K562 (cell line): ENCODE measurements at regions not wholly inside any gene's neighbourhood (a gene's known extent, or its start where the extent isn't known, plus 50 kb on each side); places are given as distances from the start of the nearest gene placed in this dataset.

ENCODE experiments used
- ATAC-seq: fragments of 200-7000 bp; cut with Tn5 transposase; 3 replicates; pipeline ENCODE4 v1.9.1; 2020; ENCODE audit warnings: moderate library complexity
- BruUV-seq: library from RNA; stranded (reverse); fragments of 400-500 nt; replicated peaks from 2 replicates; lab custom pipeline; 2021; lab: Mats Ljungman, UMichigan
- CTCF ChIA-PET: fragments of 300-600 bp; formaldehyde crosslinking; extraction: SDS; loops from one replicate; lab custom pipeline; 2021; ENCODE audit warnings: low intra/inter-chr PET ratio; lab: Yijun Ruan, JAX
- POLR2A ChIA-PET: fragments of 300-600, 350-650 bp; sonication (Branson Sonifier 250); formaldehyde crosslinking; extraction: SDS; loops from one replicate; lab custom pipeline; 2021; ENCODE audit warnings: antibody characterized with exemption, inconsistent platforms; lab: Yijun Ruan, JAX
- DNase-seq, 4 experiments: peaks; one replicate each; pipeline versions ENCODE4 v3.0.0 to v3.0.0-alpha.2; 2011 to 2018; ENCODE audit warnings: low spot score in 3 of 4, mixed read lengths in 3 of 4; ENCODE audit errors: extremely low read depth in 1 of 4
- FAIRE-seq: peaks from 2 replicates; lab custom pipeline; 2011; peaks lifted over from hg19 to GRCh38; lab: Jason Lieb, UNC
- H2AFZ ChIP-seq: 2 replicates; pipeline ENCODE4 v1.6.0; 2011; ENCODE audit warnings: low read depth, low read length, control low read depth, inconsistent platforms
- H3K27ac ChIP-seq: fragments of 200-600 bp; 3 replicates; pipeline ENCODE4 v1.8.0; 2011; ENCODE audit warnings: low read depth, mild to moderate bottlenecking, control low read depth, inconsistent platforms, low read length, moderate library complexity, mixed read lengths; ENCODE audit errors: extremely low read depth
- H3K27me3 ChIP-seq, 2 experiments: fragments of 300-600 bp in 1 of 2; 2 replicates in 1 of 2; 3 replicates in 1 of 2; pipeline versions ENCODE4 v1.6.0 to v1.8.0; 2011; ENCODE audit warnings: inconsistent platforms in 2 of 2, low read length in 2 of 2, mild to moderate bottlenecking in 1 of 2, mixed read lengths in 1 of 2, moderate library complexity in 1 of 2; ENCODE audit not compliant: control insufficient read depth in 2 of 2, insufficient read depth in 2 of 2
- H3K36me3 ChIP-seq: fragments of 300-600 bp; 3 replicates; pipeline ENCODE4 v1.8.0; 2011; ENCODE audit warnings: mild to moderate bottlenecking, low read length, inconsistent platforms; ENCODE audit not compliant: control insufficient read depth, insufficient read depth
- H3K4me1 ChIP-seq, 2 experiments: fragments of 200-600 bp in 1 of 2; replicated peaks in 1 of 2; 2 replicates in 1 of 2; 3 replicates in 1 of 2; pipeline versions ENCODE4 v1.5.1 to v1.8.0; 2011; ENCODE audit warnings: inconsistent platforms in 2 of 2, low read length in 2 of 2, mild to moderate bottlenecking in 1 of 2, mixed read lengths in 1 of 2, moderate library complexity in 1 of 2; ENCODE audit not compliant: control insufficient read depth in 2 of 2, insufficient read depth in 2 of 2
- H3K4me2 ChIP-seq: 2 replicates; pipeline ENCODE4 v1.6.1; 2011; ENCODE audit warnings: low read length, control low read depth, inconsistent platforms, mixed read lengths; ENCODE audit not compliant: insufficient read depth
- H3K4me3 ChIP-seq: fragments of 200-600 bp; sonication (generic), shearing (Covaris generic); 2 replicates; pipeline ENCODE4 v1.5.1; 2016; ENCODE audit warnings: control low read depth, inconsistent platforms
- H3K79me2 ChIP-seq: fragments of 200-600 bp; 3 replicates; pipeline ENCODE4 v1.8.0; 2011; ENCODE audit warnings: low read length, inconsistent platforms; ENCODE audit not compliant: control insufficient read depth, insufficient read depth
- H3K9ac ChIP-seq, 2 experiments: 2 replicates each; pipeline versions ENCODE4 v1.6.0 to v1.6.1; 2011; ENCODE audit warnings: low read depth in 2 of 2, low read length in 2 of 2, control low read depth in 1 of 2, inconsistent platforms in 1 of 2, mild to moderate bottlenecking in 1 of 2, mixed read lengths in 1 of 2; ENCODE audit not compliant: insufficient read depth in 1 of 2
- H3K9me1 ChIP-seq: one replicate; pipeline ENCODE4 v1.6.0; 2011; ENCODE audit warnings: inconsistent platforms, mild to moderate bottlenecking, low read length, moderate library complexity; ENCODE audit not compliant: control insufficient read depth, insufficient read depth
- H3K9me3 ChIP-seq: replicated peaks from 2 replicates; pipeline ENCODE4 v1.5.1; 2011; ENCODE audit warnings: low read depth, low read length, inconsistent platforms; ENCODE audit not compliant: control insufficient read depth, insufficient read depth
- H4K20me1 ChIP-seq: replicated peaks from 2 replicates; pipeline ENCODE4 v1.6.1; 2011; ENCODE audit warnings: low read length, inconsistent platforms, mixed read lengths; ENCODE audit not compliant: control insufficient read depth, insufficient read depth
- ETS1 ChIP-seq: conservative IDR thresholded peaks from 2 replicates; pipeline ENCODE4 v1.6.1; 2011; ENCODE audit warnings: low read depth, mild to moderate bottlenecking, low read length; ENCODE audit not compliant: control insufficient read depth
- ETS2 ChIP-seq: IDR thresholded peaks from 2 replicates; pipeline ENCODE4 v1.6.1; 2016; ENCODE audit warnings: borderline replicate concordance, missing genetic modification characterization, mild to moderate bottlenecking, moderate library complexity, missing compliant biosample characterization; ENCODE audit not compliant: poor library complexity, severe bottlenecking
- FIP1L1 ChIP-seq: fragments of 200-400 bp; formaldehyde crosslinking; IDR thresholded peaks from 2 replicates; pipeline ENCODE4 v1.6.1; 2018; ENCODE audit warnings: mild to moderate bottlenecking, low read depth, low read length; ENCODE audit not compliant: poor library complexity, severe bottlenecking
- HDAC1 ChIP-seq, 2 experiments: fragments of 450-650 bp; IDR thresholded peaks; 2 replicates each; pipeline ENCODE4 v1.6.1; 2016 to 2017; ENCODE audit warnings: inconsistent platforms in 1 of 2, mild to moderate bottlenecking in 1 of 2, moderate library complexity in 1 of 2
- NR1H2 ChIP-seq: sonication (generic); formaldehyde crosslinking; IDR thresholded peaks from 2 replicates; pipeline ENCODE4 v1.4.0; 2020; ENCODE audit warnings: mild to moderate bottlenecking, missing genetic modification reagents
- PCBP1 ChIP-seq: fragments of 200-400 bp; formaldehyde crosslinking; IDR thresholded peaks from 2 replicates; pipeline ENCODE4 v1.6.1; 2018; ENCODE audit warnings: mild to moderate bottlenecking, low read depth, low read length; ENCODE audit not compliant: poor library complexity, severe bottlenecking
- PURB ChIP-seq: sonication (generic); formaldehyde crosslinking; IDR thresholded peaks from 2 replicates; pipeline ENCODE4 v1.9.0; 2021; ENCODE audit warnings: low read depth, mild to moderate bottlenecking, missing genetic modification reagents
- RBM14 ChIP-seq: fragments of 200-400 bp; formaldehyde crosslinking; IDR thresholded peaks from 2 replicates; pipeline ENCODE4 v1.6.1; 2018; ENCODE audit warnings: low read depth, mild to moderate bottlenecking, low read length, moderate library complexity, borderline replicate concordance; ENCODE audit not compliant: insufficient read depth
- RUNX1 ChIP-seq: sonication (generic); IDR thresholded peaks from 2 replicates; pipeline ENCODE4 v1.6.1; 2016; ENCODE audit warnings: antibody characterized with exemption, low read depth
- SP1 ChIP-seq: sonication (generic); formaldehyde crosslinking; IDR thresholded peaks from 2 replicates; pipeline ENCODE4 v1.8.1; 2022; ENCODE audit warnings: mild to moderate bottlenecking, missing genetic modification reagents
- ZBTB34 ChIP-seq: fragments of 250-450 bp; sonication (Bioruptor Pico); IDR thresholded peaks from 2 replicates; pipeline ENCODE4 v1.8.0; 2021; ENCODE audit warnings: mild to moderate bottlenecking, moderate library complexity
- ZFP1 ChIP-seq: fragments of 450-650 bp; formaldehyde crosslinking; IDR thresholded peaks from 2 replicates; pipeline ENCODE4 v1.4.0; 2020; ENCODE audit warnings: mild to moderate bottlenecking, mixed read lengths
- ZNF76 ChIP-seq: fragments of 250-450 bp; sonication (Bioruptor Pico); IDR thresholded peaks from 2 replicates; pipeline ENCODE4 v1.4.0; 2020; ENCODE audit warnings: mild to moderate bottlenecking, moderate library complexity, borderline replicate concordance
- ZNF780A ChIP-seq: fragments of 250-450 bp; sonication (Bioruptor Pico); IDR thresholded peaks from 2 replicates; pipeline ENCODE4 v1.5.0; 2021; ENCODE audit warnings: mild to moderate bottlenecking
- WGBS: fragments of 100-300 bp; shearing (Covaris generic); methylation state at CpG from one replicate; pipeline ENCODE4 v1.1.6; 2016; ENCODE audit warnings: low coverage, mixed read lengths; ENCODE audit not compliant: insufficient coverage; ENCODE audit errors: missing lambda C conversion rate; 5-methylcytosine and 5-hydroxymethylcytosine counted together
- in situ Hi-C: fragments of 300-500 bp; cut with MboI; formaldehyde crosslinking; loops from 4 replicates; pipeline ENCODE4 v1.15.0; 2018; ENCODE audit warnings: inconsistent platforms, mixed read lengths
- intact Hi-C: fragments of 100-400 bp; cut with micrococcal nuclease; formaldehyde crosslinking; loops from 2 replicates; pipeline ENCODE4 v1.14.2; 2022

- no TSS peak for BruUV-seq
- no peaks in the 10 kb centered on the region for H3K36me3 ChIP-seq
- ChIA-PET POLR2A (no interaction called here), CTCF (no interaction called here)
- H3K79me2 ChIP-seq, result no peaks in the 10 kb centered on the region
- no peak overlapping the region for H3K27ac ChIP-seq
- TF ChIP-seq ZBTB34 (no peak), ETS2 (tag) (no peak), ZNF780A (CRISPR knock-in tag) (no peak), FIP1L1 (no peak), PCBP1 (no peak), HDAC1 (IDR thresholded peaks at IDR 0.05) (no peak), SP1 (CRISPR knock-in tag) (no peak), RBM14 (no peak), ZFP1 (CRISPR knock-in tag) (no peak), RUNX1 (no peak), ETS1 (no peak), PURB (CRISPR knock-in tag) (no peak), ZNF76 (CRISPR knock-in tag) (no peak), NR1H2 (no peak)
- no peaks in the 10 kb centered on the region for H3K9me1 ChIP-seq
- H3K4me1 ChIP-seq, result no peaks in the 10 kb centered on the region
- no peak overlapping the region for H2AFZ ChIP-seq
- H3K4me3 ChIP-seq, result no peak overlapping the region
- no peak for DNase-seq
- no peaks in the 10 kb centered on the region for H4K20me1 ChIP-seq
- ATAC-seq, result no peak
- H3K27me3 ChIP-seq, result peaks cover 0 to 9% of the 10 kb centered on the region in 2 experiments; a peak in 3 of 5 replicates
- under 1% methylated on average over 10 of the region's 10 CpGs for WGBS
- no peak overlapping the region for H3K4me2 ChIP-seq
- H3K9me3 ChIP-seq, result no peaks in the 10 kb centered on the region
- in situ Hi-C loops (no loop called here), intact Hi-C loops (no loop called here)
- FAIRE-seq, result no peak
- H3K9ac ChIP-seq, result no peak overlapping the region
These were observed 73.7 kb downstream of the GADD45G start for GRCh38 chr9:89678396-89679015.
